NCI-H345 treated with DMSO at 0.1 percent for 48 hours (cell line): ENCODE measurements at regions not wholly inside any gene's neighbourhood (a gene's known extent, or its start where the extent isn't known, plus 50 kb on each side); places are given as distances from the start of the nearest gene placed in this dataset.
"Not testable (repeated sequence)": the region's sequence is repeated elsewhere in the genome, so short reads cannot be mapped to it uniquely, and the experiment has no call there.

Experiments used
- DNase-seq: peaks from one replicate; lab custom pipeline; 2025; ENCODE audit not compliant: unreplicated experiment; lab: John Stamatoyannopoulos, UW

DNA sequence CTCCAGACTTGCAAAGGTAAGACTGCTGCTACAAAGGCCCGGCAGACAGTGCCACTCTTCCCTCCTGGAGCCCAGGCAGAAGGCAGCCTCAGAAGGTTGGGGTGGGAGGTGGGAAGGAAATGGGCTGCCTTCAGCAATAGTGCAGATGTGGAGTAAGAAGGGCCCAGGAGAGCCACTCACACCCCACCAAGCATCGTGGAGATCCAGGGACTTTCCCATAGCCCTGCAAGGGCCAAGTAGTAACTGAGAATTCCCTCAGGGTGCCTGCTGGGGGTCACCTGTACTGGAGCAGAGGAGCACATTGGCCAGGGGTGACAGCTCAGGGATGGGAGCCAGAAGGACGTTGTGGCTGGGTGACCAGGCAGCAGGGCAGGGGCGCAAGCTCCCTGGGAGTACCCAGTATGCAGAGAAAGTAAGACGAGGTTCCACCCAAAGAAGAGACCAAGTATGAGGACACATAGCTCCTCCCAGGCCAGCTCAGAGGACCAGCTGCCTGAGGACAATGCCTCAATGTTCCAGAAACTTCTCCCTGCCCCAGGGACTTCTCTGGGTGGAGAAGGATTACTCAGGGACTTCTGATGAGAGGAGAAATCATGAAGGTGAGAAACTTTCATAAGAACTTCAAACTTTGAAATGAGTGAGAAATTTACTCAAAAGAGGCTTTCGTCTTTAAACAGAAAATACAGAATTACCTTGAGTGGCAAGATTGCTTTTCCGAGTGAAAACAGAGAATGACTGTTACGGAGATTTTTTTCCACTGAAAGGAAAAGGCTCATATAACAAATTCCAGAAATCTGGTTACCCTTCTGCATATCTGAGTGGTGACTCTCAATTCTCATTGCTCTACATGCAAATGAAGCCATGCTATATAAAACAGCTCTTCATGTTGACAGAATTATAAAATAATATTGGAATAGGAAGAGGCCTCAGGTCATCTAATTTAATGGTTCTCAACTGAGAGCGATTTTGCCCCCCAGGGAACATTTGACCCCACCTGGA, 87.9 kb upstream of the TRIO start:
- DNase-seq, result no peak

DNA sequence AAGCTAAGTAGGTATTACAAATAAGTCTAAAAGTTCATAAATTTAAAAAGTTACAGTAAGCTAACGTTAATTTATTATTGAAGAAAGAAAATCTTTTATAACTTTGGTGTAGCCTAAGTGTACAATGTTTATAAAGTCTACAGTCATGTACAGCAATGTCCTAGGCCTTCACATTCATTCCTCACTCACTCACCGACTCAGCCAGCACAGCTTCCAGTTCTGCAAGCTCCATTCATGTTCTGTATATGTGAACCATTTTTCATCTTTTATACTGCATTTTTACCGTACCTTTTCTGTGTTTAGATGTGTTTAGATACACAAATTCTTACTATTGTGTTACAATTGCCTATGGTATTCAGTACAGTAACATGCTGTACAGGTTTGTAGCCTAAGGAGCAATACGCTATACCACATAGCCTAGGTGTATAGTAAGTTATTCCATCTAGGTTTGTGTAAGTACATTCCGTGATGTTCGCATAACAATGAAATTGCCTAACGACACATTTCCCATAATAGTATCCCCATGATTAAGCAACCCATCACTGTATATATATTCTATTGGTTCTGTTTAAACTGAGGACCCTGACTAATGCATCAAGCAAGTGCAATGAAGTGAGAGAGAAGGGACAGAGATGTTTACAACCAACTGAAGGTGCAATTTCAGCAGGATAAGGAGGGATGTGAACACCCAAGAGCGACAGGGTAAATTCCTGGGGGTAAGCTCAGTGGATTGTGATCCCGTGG, 88.9 kb upstream of the TRIO start:
- DNase-seq, result no peak

DNA sequence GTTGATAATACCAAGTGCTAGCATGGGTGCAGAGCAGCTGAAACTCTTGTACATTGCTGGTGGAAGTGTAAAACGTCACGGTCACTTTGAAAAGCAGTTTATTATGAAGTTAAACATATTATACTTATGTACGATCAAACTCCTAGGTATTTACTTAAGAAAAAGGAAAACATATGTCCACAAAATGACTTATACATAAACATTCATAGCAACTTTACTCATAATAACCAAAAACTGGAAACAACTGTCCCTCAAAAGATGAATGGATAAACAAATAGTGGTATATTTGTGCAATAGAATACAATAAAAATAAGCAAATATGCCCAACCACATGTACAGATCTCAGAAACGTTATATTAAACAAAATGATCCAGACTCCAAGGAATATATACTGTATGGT, 92.3 kb upstream of the TRIO start:
- DNase-seq, result no peak

GRCh38 chr5:14048434-14048833, 94.7 kb upstream of the TRIO start:
- DNase-seq, result no peak

DNA sequence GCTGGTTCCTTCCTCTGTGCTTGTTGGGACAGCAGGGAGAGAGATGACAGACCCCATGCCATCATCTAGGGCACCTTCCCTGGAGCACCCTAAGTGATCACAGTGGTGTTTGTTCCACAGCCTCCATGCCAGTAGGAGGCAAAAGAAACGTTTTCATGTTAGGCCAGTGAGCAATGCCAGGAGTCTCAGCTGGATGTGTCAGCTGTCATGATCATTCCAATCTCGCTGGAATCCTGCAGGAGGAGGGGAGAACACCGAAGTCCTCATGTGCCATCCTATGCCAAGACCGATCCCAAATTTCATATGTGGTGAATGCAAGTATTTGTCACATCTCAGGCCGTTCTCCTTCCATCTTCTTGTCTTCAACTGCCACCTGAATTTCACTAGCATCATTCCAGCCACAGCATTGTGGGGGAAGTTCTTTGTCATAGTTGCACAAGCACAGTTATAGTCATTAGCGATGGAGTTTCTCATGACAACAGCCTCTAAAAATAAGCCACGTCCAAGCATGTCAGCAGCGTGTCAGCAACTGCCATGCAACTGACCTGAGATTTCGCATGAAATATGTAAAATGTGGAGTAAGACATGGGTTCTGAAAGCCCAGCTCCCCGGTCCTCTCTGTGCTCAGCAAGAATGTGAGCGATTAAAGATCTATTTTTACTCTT, 97.2 kb upstream of the DNAH5 start:
- DNase-seq, result no peak

- DNase-seq, result no peak
These were observed 96.1 kb upstream of the DNAH5 start for GRCh38 chr5:14040542-14040941.

- DNase-seq, result no peak
These were observed 95.1 kb upstream of the DNAH5 start for GRCh38 chr5:14039576-14039975.

GRCh38 chr5:14039063-14039462, 94.6 kb upstream of the DNAH5 start:
- DNase-seq, result no peak

- DNase-seq, result no peak
These were observed 94.0 kb upstream of the DNAH5 start for GRCh38 chr5:14038341-14038959.

DNA sequence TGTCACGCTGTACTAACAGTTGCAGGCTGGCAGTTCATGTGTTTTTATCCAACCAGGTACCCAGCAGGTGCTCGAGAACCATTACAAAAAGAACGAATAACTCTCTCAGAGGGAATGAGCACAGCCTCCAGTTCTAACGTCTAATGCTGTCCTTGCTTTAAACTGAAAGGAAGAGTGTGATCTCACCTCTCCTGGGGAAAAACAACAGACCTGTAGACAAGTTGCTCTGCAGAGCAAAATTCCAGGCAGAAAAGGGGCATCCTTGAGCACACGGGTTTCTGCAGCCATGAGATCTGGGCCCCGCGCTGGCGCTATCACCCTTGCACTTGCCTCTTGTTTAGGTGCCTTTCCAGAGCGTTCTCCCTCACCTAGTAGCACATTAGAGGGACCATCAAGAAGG, 92.5 kb upstream of the DNAH5 start:
- DNase-seq, result no peak

GRCh38 chr5:14036514-14036913, 92.0 kb upstream of the DNAH5 start:
- no peak for DNase-seq

GRCh38 chr5:14035859-14036503, 91.5 kb upstream of the DNAH5 start:
- DNase-seq, result no peak

DNA sequence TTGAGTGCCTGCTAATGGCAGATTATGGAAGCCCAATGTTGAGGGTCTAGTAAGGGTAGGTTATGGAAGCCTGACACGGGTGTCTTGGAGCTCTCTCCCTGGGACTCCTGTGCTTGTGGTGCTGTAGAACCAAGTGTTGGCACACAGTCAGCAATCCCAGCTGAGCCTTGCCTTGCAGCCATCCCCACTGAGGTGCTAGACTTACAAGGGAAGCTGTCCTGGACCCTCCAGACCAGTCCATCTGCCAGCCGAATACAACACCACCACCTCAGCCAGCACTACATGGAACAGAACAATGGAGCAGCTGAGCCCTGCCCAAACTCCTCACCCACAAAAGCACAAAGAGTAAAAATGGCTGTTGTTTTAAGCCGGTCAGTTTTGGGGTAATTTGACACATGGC, 90.5 kb upstream of the DNAH5 start:
- no peak for DNase-seq

DNA sequence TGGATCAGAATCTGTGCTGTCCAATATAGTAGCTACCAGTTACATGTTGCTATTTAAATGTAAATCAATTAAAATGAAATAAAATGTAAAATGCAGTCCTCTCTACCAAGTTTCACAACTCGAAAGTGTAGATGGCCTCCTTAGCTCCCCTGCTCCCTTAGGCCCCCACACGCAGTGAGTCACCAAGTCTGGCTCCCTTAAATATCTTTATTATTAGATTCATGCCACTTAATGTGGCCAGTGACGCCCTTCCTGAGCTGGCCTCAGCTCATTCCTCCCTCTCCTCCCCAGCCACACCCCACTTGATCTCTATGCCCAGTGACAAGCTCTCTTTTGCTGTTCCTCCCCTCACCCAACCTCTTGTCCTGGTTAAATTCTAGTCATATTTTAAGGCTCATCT, 88.4 kb upstream of the DNAH5 start:
- no peak for DNase-seq

DNA sequence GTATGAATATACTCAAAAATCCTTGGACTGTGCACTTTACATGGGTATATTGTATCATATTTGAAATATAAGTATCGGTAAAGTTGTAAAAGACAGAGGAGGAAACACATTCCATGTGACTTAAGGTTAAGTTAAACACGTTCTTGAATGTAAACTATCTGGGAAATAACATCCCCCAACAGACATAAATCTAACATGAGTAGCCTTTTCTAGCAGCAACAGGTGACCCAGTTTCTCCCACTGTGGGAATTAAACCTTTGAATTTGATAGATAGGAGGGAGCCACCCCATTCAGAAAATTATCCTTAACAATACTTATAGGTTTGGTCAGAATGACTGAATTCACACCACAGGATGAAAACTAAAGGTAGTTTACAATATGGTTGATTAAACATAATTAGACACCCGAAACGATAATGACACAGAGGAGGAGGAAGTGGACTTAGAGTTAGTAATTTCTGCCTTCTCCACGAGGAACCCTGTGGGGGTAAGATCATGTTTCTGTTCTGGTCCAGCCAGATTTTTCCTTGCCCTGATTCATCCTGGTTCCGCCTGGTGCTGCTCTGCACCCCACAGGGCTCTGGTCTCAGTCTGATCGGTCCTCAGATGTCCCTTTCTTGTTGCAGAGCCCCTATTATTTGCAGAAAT, 84.6 kb upstream of the DNAH5 start:
- no peak for DNase-seq

DNA sequence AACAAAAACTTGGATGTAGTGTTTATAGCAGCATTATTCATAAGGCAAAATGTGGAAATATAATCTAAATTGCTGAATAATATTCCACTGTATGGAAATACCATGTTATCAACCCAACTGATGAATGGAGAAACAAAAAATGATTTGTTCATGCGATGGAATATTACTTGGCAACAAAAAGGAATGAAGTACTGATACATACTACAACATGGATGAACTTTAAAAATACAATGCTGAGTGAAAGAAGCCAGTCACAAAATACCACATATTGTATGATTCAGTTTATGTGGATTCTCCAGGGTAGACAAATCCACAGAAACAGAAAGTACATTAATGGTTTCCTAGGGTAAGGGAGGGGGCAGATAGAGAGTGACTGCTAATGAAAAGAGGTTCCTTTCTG, 83.7 kb upstream of the DNAH5 start:
- DNase-seq, result no peak

DNA sequence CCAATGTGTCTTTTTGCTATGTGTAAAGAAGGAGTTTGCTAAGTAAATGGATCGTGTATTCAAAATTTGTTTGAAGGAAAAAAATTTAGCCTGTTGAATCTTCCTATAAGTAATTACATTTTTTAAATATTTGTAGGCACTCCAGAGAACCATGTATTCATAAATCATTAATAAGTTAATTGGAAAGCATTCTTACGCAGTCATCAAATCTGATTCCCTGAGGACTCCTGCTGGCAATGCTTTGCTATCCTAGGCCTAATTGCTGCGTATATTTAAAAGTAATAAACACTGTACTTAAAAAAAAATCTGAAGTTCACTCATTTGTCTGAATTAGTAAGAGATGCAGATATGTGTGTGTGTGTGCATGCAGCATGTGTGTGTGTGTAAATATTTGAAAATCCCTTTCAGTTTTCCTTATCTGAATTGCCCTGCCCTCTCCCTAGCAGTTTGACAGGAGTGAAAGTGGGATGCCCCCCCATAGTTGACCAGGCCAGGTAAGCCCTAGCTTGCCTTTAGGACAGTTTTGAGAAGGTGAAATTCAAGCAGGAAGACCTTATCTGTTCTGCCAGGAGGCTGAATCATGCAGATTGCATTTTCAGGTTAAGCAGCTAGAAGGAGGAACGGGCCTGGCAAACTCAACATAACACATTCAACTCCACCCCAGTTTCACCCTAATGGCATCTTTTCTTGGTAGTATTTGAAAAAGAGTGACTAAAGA, 81.2 kb upstream of the DNAH5 start:
- no peak for DNase-seq

DNA sequence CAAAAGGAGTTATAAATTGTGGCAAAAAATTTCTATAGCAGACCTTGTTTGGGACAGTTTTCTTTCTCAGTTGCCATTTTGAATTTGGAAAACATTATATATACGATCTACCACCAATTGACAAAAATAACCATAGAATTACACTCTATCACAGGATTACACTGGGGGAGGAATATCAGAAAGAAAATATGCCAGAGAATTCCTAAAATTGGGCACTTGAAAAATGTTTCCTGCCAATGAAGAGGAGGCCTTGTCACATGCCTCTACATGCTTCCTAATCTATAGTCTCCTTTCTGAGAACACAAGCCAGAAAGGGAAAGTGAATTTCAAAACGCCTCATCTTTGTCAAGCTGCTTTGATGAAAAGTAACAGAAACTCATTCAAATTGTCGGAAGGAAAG, 78.5 kb upstream of the DNAH5 start:
- DNase-seq, result no peak

DNA sequence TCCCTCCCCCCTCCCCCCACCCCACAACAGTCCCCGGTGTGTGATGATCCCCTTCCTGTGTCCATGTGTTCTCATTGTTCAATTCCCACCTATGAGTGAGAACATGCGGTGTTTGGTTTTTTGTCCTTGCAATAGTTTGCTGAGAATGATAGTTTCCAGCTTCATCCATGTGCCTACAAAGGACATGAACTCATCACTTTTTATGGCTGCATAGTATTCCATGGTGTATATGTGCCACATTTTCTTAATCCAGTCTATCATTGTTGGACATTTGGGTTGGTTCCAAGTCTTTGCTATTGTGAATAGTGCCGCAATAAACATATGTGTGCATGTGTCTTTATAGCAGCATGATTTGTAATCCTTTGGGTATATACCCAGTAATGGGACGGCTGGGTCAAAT, 76.5 kb upstream of the DNAH5 start:
- DNase-seq, result not testable (repeated sequence)
